ENCODE measurements at regions not wholly inside any gene's neighbourhood (a gene's known extent, or its start where the extent isn't known, plus 50 kb on each side); places are given as distances from the start of the nearest gene placed in this dataset.

DNA sequence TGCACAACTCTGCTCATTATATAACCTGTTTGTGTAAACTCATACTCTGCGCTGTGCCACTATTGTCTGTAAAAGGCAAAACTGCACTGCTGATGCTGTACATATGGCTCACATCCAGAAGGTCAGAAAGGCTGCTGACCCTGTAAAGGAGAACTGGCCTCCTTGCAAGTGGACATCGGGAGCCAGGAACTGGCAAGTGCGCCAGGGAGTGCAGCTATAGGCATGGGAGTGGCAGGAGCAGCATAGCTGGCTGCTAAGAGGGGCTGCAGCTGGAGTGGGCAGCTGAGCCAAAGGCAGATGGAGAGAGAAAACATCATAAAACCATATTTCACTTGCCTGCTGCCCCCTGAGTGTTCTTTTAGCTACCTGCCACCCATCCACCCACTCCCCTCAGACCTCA is 2183.4 kb upstream of the ACO1 start:
- no peak overlapping the region for H3K4me3 ChIP-seq (replicated peaks; ENCODE audit: low read depth, low read length)
- TF ChIP-seq, protein P1, sequence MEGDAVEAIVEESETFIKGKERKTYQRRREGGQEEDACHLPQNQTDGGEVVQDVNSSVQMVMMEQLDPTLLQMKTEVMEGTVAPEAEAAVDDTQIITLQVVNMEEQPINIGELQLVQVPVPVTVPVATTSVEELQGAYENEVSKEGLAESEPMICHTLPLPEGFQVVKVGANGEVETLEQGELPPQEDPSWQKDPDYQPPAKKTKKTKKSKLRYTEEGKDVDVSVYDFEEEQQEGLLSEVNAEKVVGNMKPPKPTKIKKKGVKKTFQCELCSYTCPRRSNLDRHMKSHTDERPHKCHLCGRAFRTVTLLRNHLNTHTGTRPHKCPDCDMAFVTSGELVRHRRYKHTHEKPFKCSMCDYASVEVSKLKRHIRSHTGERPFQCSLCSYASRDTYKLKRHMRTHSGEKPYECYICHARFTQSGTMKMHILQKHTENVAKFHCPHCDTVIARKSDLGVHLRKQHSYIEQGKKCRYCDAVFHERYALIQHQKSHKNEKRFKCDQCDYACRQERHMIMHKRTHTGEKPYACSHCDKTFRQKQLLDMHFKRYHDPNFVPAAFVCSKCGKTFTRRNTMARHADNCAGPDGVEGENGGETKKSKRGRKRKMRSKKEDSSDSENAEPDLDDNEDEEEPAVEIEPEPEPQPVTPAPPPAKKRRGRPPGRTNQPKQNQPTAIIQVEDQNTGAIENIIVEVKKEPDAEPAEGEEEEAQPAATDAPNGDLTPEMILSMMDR (IDR thresholded peaks at IDR 0.05; ENCODE audit: low read length, missing control alignments) = no peak
- no peak for DNase-seq (ENCODE audit: low read depth)

DNA sequence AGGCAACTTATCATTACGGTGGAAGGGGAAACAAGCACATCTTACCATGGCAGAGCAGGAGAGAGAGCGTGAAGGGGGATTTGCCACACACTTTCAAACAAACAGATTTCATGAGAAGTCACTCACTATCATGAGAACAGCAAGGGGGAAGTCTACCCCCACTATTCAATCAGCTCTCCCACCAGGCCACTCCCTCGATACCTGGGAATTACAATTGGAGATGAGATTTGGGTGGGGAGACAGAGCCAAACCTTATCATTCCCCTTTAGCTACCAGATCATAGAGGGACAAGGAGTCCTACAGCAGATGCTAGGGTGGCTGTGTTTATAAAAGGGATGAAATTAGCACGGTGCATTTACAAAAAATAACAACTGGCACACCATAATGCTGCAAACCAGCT is 2149.4 kb upstream of the ACO1 start:
- no peak for DNase-seq (ENCODE audit: low read depth)
- H3K4me3 ChIP-seq (replicated peaks; ENCODE audit: low read depth, low read length) = no peak overlapping the region
- TF ChIP-seq, protein P1 (IDR thresholded peaks at IDR 0.05; ENCODE audit: low read length, missing control alignments) = no peak

DNA sequence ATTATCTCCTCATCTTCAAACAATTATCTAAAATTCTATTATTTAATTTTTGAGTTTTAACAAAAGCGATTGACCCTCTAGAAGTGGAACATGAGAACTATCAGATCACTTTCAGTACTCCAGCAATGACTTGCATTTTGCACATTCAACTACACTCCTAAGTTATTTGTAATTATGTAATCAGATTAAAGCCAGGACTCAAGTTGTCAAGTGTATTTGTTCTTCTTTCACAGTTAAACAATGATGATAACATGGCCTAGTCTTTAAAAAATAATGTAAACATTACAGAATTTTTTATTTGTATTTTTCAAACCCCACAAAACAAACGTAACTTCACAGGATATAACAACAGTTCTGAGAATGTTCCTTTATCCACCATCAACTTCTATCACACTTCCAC is 2148.9 kb upstream of the ACO1 start:
- no peak overlapping the region for H3K4me3 ChIP-seq (replicated peaks; ENCODE audit: low read depth, low read length)
- TF ChIP-seq, protein P1 (IDR thresholded peaks at IDR 0.05; ENCODE audit: low read length, missing control alignments) = no peak
- DNase-seq (ENCODE audit: low read depth) = no peak

DNA sequence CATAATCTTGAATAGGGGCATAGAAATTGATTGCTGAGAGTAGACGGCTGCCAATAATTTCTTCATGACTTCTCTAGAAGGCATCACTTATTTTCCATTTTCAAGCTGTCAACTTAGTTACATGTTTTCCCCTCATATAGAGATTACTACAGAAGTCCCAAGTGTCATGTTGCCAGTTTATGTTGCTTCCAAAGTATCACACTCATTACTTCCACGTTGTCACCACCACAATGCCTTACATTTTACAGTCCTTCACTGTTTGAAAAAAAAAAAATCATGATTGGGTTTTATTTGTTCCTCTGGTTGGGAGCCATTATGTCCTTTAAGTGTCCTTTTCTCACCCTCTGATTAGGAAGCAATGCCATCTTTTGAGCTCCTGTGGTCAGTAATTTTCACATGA is 2144.6 kb upstream of the ACO1 start:
- TF ChIP-seq, protein P1 (IDR thresholded peaks at IDR 0.05; ENCODE audit: low read length, missing control alignments) = no peak
- no peak for DNase-seq (ENCODE audit: low read depth)
- H3K4me3 ChIP-seq (replicated peaks; ENCODE audit: low read depth, low read length) = no peak overlapping the region

DNA sequence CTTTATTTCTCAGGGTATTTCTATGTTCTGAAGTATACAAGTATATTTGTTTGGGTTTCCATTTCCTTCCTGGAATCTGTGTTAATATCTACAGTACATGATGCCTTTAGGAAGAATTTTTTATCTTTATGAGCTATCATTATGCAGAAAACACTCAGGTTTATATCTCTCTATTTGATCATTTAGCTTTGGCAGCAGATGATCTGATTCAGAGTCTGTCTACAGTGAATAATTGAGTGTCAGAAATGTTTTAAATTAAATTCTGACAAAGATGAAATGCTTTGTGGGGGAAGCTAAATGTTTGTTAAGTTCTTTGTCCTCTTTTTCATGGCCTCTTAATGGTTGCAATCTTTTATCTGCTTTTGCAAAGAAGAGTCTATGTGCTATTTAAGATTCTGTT is 2141.0 kb upstream of the ACO1 start:
- no peak for DNase-seq (ENCODE audit: low read depth)
- TF ChIP-seq, protein P1 (IDR thresholded peaks at IDR 0.05; ENCODE audit: low read length, missing control alignments) = no peak
- no peak overlapping the region for H3K4me3 ChIP-seq (replicated peaks; ENCODE audit: low read depth, low read length)

DNA sequence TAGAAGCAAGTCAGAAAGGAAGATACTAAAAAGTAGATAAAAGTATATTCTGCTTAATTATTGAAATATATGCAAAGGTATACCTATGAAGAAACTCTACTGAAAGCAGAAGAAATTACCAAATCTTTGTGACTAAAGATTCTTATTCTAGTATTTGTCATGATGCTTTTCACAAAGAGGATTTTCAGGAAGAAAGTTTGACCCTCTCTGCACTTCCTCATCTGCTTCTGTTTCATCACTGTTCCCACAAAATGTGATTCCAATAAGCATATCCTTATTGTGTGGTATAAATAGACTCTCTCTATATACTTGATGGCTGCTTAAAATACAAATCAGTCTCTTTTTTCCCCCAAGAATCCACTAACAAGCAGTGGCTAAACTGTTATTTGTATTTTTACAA is 2139.6 kb upstream of the ACO1 start:
- TF ChIP-seq, protein P1 (IDR thresholded peaks at IDR 0.05; ENCODE audit: low read length, missing control alignments) = no peak
- no peak overlapping the region for H3K4me3 ChIP-seq (replicated peaks; ENCODE audit: low read depth, low read length)
- no peak for DNase-seq (ENCODE audit: low read depth)

DNA sequence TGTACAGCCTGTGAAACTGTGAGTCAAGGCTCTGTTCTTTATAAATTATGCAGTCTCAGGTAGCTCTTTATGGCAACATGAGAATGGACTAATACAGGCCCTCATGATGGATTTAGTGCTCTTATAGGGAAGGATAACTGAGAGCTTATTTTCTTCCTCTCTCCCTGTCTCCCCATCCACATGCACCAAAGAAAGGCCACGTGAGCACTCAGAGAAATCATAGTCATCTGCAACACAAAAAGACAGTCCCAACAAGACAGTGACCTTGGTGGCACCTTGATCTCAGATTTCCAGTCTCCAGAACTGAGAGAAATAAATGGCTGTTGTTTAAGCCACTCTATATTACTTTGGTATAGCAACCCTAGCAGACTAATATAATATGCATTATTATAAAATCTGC is 2133.6 kb upstream of the ACO1 start:
- no peak for DNase-seq (ENCODE audit: low read depth)
- no peak overlapping the region for H3K4me3 ChIP-seq (replicated peaks; ENCODE audit: low read depth, low read length)

More for the DNA sequence above, 2133.6 kb upstream of the ACO1 start:
- TF ChIP-seq, protein P1 (IDR thresholded peaks at IDR 0.05; ENCODE audit: low read length, missing control alignments) = no peak

Data from fibroblast of pulmonary artery (primary cell).